Right atrium auricular region (tissue), 2 donors: ENCODE measurements at regions not wholly inside any gene's neighbourhood (a gene's known extent, or its start where the extent isn't known, plus 50 kb on each side); places are given as distances from the start of the nearest gene placed in this dataset.
"Not testable (repeated sequence)": the region's sequence is repeated elsewhere in the genome, so short reads cannot be mapped to it uniquely, and the experiment has no call there.

Experiments used
- DNase-seq: peaks from one replicate; pipeline ENCODE4 v3.0.0-alpha.2; 2019; ENCODE audit warnings: low spot score
- H3K27ac ChIP-seq, 2 donors: fragments of 200-600 bp; sonication (generic); 1 replicate in 1 of 2; 2 replicates in 1 of 2; pipeline ENCODE4 v1.5.1; 2016 to 2019
- H3K27me3 ChIP-seq, 2 donors: fragments of 200-600 bp; sonication (generic); one replicate each; pipeline versions ENCODE4 v1.5.1 to v1.6.0; 2017 to 2019
- H3K36me3 ChIP-seq: fragments of 200-600 bp; sonication (generic); one replicate; pipeline ENCODE4 v1.5.1; 2016
- H3K4me1 ChIP-seq, 2 donors: fragments of 200-600 bp; sonication (generic); one replicate each; pipeline versions ENCODE4 v1.5.1 to v1.6.0; 2017 to 2019
- H3K4me3 ChIP-seq, 2 donors: fragments of 200-600 bp; sonication (generic); 1 replicate in 1 of 2; 2 replicates in 1 of 2; pipeline ENCODE4 v1.5.1; 2017 to 2019; ENCODE audit warnings: mild to moderate bottlenecking in 1 of 2, moderate library complexity in 1 of 2
- H3K9me3 ChIP-seq, 2 donors: fragments of 200-600 bp; sonication (generic); one replicate each; pipeline ENCODE4 v1.5.1; 2019
- TF ChIP-seq, protein P1 (sequence below), 2 donors: fragments of 200-600 bp; sonication (generic); IDR thresholded peaks; one replicate each; pipeline ENCODE4 v1.5.1; 2019; ENCODE audit warnings: antibody characterized with exemption in 2 of 2

DNA sequence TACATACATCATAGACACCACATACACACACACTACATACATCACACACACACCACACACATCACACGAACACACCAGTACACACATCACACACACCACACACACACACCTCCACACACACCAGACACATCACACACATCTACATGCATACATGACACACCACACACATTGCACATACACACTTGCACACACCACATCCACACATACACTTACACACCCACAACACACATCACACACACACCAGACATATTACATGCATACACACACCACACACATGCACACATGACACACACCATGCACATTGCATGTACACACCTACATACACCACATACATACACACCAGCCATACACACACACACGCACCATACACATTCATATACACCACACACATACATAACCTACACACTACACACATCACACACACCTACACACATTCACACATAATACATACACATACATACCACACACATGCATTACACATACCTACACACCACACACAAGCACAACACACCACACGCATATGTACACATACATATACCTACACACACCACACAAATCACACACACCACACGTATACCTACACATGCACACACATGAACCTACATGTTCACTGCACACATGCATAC is 156.5 kb downstream of the NDUFA10 start:
- Histone ChIP-seq H3K4me1 (no peaks in the 10 kb centered on the region), H3K27me3 (no peaks in the 10 kb centered on the region), H3K27ac (no peak overlapping the region), H3K4me3 (no peak overlapping the region), H3K36me3 (no peaks in the 10 kb centered on the region), H3K9me3 (no peaks in the 10 kb centered on the region)
- TF ChIP-seq, protein P1, sequence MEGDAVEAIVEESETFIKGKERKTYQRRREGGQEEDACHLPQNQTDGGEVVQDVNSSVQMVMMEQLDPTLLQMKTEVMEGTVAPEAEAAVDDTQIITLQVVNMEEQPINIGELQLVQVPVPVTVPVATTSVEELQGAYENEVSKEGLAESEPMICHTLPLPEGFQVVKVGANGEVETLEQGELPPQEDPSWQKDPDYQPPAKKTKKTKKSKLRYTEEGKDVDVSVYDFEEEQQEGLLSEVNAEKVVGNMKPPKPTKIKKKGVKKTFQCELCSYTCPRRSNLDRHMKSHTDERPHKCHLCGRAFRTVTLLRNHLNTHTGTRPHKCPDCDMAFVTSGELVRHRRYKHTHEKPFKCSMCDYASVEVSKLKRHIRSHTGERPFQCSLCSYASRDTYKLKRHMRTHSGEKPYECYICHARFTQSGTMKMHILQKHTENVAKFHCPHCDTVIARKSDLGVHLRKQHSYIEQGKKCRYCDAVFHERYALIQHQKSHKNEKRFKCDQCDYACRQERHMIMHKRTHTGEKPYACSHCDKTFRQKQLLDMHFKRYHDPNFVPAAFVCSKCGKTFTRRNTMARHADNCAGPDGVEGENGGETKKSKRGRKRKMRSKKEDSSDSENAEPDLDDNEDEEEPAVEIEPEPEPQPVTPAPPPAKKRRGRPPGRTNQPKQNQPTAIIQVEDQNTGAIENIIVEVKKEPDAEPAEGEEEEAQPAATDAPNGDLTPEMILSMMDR (IDR thresholded peaks at IDR 0.05) = no peak
- DNase-seq = no peak

DNA sequence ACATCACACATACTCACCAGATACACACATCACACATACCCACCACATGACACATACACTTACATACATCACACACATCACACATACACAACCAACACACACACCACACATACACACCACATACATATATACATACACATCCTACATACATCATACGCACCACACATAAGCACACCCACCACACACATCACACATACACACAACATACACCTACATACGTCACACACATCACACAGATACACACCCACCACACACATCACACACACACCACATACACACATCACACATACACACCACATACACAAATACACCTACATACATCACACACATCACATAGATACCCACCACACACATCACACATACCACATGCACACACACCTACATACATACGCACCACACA is 158.4 kb downstream of the NDUFA10 start:
- H3K36me3 ChIP-seq = no peaks in the 10 kb centered on the region

DNA sequence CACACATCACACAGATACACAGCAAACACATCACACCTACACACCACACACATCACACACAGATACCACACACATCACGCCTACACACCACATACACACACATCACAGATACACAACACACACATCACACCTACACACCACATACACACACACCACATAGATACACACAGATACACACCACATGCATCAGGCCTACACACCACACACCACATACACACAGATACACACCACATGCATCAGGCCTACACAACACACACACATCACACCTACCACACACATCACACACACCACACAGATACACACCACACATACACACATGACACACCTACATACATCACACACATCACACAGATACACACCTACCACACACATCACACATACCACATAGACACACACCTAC is 158.8 kb downstream of the NDUFA10 start:
- Histone ChIP-seq H3K9me3 (no peaks in the 10 kb centered on the region), H3K27ac (no peak overlapping the region), H3K27me3 (no peaks in the 10 kb centered on the region), H3K36me3 (no peaks in the 10 kb centered on the region), H3K4me3 (no peak overlapping the region), H3K4me1 (no peaks in the 10 kb centered on the region)
- TF ChIP-seq, protein P1 (IDR thresholded peaks at IDR 0.05) = no peak
- DNase-seq = no peak

More for the DNA sequence above, 158.4 kb downstream of the NDUFA10 start:
- TF ChIP-seq, protein P1 (IDR thresholded peaks at IDR 0.05) = no peak
- Histone ChIP-seq H3K27me3 (no peaks in the 10 kb centered on the region), H3K27ac (no peak overlapping the region), H3K9me3 (no peaks in the 10 kb centered on the region), H3K4me3 (no peak overlapping the region), H3K4me1 (no peaks in the 10 kb centered on the region)
- DNase-seq = no peak

DNA sequence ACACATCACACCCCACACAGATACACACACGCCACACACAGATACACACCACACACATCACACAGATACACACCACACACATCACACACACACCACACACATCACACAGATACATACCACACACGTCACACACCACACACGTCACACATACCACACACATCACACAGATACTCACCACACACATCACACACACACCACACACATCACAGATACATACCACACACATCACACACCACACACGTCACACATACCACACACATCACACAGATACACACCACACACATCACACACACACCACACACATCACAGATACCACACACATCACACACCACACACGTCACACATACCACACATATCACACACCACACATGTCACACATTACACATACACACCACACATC is 159.3 kb downstream of the NDUFA10 start:
- not testable (repeated sequence) for H3K4me1 ChIP-seq, H3K27ac ChIP-seq

DNA sequence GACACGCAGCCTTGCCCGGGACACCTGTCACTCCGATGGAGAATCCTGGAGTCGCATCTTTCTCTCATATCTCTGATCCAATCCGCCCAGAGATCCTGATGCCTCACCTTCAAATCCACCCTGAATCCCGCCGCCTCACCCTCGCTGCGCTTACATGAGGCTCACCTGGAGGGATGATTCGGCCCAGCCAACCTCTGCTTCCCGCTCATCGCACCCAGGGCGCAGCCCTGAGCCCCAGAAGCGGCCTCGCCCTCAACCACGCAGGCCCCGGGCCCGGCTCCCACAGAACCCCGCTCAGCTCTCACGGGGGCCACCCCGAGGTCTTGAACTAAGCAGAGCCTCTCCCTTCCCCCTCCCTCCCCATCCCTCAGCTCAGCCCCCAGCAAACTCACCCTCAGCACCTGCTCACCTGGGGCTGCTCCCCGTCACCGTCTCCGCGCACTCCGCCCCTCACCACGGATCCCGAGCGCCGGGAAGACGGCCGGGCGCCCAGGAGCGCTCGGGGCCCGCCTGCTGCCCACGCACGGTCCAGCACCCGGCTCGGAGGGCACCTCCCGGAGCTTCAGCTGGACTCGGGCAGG is 160.0 kb downstream of the NDUFA10 start:
- TF ChIP-seq, protein P1 (IDR thresholded peaks at IDR 0.05) = no peak
- no peak overlapping the region for H3K4me3 ChIP-seq
- no peaks in the 10 kb centered on the region for H3K9me3 ChIP-seq
- peak; percentile 40 for DNase-seq
- H3K27ac ChIP-seq = no peak overlapping the region
- no peaks in the 10 kb centered on the region for H3K27me3 ChIP-seq
- H3K36me3 ChIP-seq = no peaks in the 10 kb centered on the region
- no peaks in the 10 kb centered on the region for H3K4me1 ChIP-seq

More for the DNA sequence above, 159.3 kb downstream of the NDUFA10 start:
- not testable (repeated sequence) for H3K36me3 ChIP-seq, H3K27me3 ChIP-seq, H3K9me3 ChIP-seq, H3K4me3 ChIP-seq, DNase-seq

DNA sequence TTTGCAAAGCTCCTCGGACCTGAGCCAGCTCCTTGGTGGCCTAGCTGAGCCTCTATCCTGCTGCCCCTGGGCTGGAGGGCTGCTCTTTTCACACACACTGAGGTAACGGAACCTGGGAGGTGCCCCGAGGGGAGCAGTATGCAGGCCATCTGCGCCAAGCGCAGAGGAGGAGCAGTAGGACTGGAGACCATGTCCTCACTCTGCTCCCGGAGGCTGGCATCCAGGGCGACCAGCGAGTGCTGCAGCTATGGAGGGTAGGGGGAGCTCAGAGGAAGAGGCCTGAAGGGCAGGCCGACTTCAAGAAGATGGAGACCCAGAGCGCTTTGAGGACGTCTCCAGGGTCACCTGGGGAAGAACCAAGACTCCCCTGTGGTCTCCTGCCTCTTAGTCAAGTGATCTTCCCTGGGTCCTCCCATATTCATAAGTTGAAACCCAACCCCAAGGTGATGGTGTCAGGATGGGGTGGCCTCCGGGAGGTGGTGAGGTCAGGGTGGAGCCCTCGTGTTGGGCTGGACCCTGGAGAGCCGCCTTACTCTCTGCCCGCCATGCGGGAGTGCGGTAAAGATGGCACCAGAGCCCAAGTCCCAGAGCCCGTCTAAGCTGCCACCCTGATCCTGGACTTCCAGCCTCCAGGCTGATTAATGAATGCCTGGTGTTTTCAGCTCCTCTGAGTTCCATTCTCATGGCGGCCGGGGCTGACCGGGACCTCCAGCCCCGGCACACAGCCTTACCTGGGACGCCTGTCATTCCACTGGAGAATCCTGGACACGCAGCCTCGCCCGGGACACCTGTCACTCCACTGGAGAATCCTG is 160.7 kb downstream of the NDUFA10 start:
- Histone ChIP-seq H3K9me3 (no peaks in the 10 kb centered on the region), H3K4me1 (no peaks in the 10 kb centered on the region), H3K4me3 (no peak overlapping the region), H3K27ac (no peak overlapping the region), H3K36me3 (no peaks in the 10 kb centered on the region), H3K27me3 (no peaks in the 10 kb centered on the region)
- peak; percentile 42 for DNase-seq
- TF ChIP-seq, protein P1 (IDR thresholded peaks at IDR 0.05) = no peak
